Left renal pelvis (tissue), 4 donors: ENCODE measurements at regions not wholly inside any gene's neighbourhood (a gene's known extent, or its start where the extent isn't known, plus 50 kb on each side); places are given as distances from the start of the nearest gene placed in this dataset.
"Not testable (repeated sequence)": the region's sequence is repeated elsewhere in the genome, so short reads cannot be mapped to it uniquely, and the experiment has no call there.

Experiments used
- DNase-seq, 4 donors: peaks; one replicate each; pipeline ENCODE4 v3.0.0-alpha.2; 2013; ENCODE audit warnings: low read depth in 4 of 4, low spot score in 3 of 4

DNA sequence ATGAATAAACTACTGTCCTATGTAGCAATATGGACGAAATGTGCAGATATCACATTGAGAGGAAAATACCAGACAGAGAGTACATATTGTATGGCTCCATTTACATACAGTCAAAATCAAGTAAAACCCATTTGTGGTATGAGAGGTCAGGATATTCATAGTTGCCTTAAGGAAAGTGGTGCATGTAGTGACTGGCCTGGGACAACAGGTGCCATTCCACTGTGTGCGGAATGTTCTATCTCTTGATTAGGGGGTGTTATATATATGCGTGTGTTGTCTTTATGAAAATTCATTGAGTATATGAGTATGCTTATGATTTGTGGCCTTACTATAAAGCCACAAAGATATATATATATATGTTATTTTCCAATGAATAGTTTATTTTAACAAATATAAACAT is 964.0 kb downstream of the SORCS3 start:
- no peak for DNase-seq

GRCh38 chr10:105598207-105598606 is 957.1 kb downstream of the SORCS3 start:
- DNase-seq, result no peak

- DNase-seq, result no peak
Measured at GRCh38 chr10:105597312-105597711, 956.2 kb downstream of the SORCS3 start.

DNA sequence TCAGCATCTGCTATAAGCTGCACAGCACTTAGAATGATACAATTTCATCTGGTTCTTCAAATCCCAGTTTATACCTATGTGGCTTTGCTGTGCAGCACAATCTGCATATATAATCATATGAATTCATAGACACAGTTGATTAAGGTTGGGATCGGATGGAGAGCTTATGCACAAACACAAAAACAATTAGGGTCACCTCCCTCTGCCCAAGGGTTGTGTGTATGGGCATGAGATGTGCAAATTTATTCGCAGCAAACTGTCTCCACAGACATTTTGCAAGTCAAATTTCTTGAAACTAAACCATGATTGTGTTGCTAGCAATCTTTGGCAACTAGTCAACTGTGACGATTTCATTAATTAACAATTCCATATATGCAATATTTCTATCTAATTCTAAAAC is 955.7 kb downstream of the SORCS3 start:
- no peak for DNase-seq

DNA sequence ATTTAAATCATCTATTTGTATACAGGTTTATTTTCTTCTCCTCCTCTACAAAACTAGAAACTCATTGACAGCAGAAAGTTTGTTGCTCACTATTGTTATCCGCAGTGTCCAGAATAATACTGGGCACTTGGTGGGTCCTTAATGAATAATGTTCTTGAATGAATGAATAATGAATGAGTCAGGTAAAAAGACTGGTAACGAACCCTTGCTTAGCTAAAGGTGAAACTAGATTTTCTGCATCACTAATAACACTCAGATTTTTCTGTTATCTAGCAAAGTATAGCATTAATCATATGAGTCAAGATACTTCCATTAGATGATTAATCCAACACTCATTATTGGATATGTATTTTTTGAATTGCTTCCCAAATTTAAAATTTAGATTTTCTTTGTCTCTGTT is 953.2 kb downstream of the SORCS3 start:
- no peak for DNase-seq

DNA sequence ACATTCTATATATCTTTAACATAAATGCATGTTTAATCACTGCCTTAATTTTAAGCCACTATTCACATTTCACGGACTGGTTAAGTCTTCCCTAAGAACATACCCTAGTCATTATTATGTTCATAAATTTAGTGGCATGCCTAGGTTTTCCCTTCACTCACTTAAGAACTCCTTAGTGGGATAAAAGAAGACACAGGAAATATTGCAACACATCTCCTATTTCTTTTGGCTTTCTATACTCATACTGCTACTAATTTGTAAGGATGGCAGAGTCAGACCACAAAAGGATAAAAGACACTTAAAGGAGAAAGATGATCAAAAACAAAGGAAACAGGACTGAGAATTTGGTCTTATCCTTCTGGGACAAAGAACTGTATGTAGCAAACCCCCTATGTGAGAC is 951.4 kb downstream of the SORCS3 start:
- DNase-seq, result no peak

- DNase-seq, result no peak
Measured at GRCh38 chr10:105586451-105587098, 945.5 kb downstream of the SORCS3 start.

DNA sequence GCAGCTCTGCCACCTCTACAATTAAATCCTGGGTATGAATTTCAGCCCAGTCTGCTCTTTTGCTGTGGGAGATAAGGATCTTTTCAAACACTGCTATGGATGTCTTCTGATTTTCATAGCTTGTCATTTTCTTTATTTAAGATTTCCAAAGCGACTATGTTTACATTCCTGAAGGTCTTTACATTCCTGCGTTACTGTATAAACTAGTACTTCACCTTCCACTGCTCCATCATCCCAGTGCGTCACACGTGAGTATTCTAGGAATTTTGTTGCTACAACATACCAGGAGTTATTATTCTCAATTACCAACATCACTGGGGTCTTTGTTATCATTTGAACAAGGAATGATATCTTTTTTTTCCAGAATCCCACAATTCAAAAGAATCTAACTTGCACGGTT is 944.7 kb downstream of the SORCS3 start:
- no peak for DNase-seq

- DNase-seq, result no peak
Measured at GRCh38 chr10:105585171-105585570, 944.1 kb downstream of the SORCS3 start.

GRCh38 chr10:105579112-105579511 is 938.0 kb downstream of the SORCS3 start:
- DNase-seq, result no peak

GRCh38 chr10:105577865-105578607 is 936.9 kb downstream of the SORCS3 start:
- DNase-seq, result no peak

DNA sequence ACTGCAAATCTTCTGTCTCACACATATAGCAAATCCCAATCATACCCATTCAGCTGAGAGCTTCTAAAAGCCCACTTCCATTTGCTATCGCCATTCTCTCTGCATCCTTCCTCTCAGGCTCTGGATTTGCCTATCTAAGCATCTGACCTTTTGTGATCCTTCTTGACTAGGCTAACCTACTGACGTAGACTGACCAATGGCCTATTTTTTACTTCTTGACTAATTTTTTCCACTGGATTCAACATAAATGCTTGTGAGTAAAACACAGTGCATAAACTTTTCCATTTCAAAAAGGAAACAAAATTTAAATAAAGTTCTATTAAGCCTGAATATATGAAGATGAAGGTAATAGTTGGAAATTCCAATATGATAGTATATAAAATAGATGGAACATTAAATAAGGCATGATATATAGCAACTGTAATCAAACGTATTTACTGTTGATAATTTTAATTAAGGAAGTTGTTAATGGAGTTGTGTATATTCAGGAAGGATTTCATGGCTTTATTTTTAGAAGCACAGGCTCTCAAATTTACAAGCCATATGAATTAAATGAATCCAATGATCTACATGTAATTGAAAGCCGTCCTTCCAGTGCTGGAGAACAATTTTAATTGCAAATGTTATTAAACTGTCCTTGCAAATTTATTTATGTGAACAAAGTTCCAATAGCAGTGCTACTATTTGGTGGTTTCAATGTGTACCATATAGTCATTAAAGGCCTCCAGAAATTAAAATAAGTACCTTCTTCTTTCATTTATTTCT is 918.4 kb downstream of the SORCS3 start:
- no peak for DNase-seq

DNA sequence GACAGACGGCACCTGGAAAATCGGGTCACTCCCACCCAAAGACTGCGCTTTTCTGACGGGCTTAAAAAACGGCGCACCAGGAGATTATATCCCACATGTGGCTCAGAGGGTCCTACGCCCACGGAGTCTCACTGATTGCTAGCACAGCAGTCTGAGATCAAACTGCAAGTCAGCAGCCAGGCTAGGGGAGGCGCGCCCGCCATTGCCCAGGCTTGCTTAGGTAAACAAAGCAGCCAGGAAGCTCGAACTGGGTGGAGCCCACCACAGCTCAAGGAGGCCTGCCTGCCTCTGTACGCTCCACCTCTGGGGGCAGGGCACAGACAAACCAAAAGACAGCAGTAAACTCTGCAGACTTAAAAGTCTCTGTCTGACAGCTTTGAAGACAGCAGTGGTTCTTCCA is 909.4 kb downstream of the SORCS3 start:
- DNase-seq, result not testable (repeated sequence)

DNA sequence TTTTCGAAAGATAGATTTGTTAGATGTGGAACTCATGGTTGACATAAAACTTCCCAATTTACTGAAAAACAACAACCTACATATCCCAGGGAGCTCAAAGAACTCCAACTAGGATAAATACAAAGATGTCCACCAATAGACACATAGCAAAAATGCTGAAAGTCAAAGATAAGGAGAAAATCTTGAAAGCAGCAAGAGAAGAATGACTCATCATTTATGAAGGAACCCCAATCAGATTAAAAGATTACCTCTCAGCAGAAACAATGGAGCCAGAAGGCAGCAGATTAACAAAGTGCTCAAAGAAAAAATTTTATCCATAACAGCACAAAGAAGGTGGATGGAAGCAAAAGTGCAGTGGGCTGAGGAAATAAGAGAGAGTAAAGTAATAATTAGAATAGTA is 908.6 kb downstream of the SORCS3 start:
- DNase-seq, result no peak

DNA sequence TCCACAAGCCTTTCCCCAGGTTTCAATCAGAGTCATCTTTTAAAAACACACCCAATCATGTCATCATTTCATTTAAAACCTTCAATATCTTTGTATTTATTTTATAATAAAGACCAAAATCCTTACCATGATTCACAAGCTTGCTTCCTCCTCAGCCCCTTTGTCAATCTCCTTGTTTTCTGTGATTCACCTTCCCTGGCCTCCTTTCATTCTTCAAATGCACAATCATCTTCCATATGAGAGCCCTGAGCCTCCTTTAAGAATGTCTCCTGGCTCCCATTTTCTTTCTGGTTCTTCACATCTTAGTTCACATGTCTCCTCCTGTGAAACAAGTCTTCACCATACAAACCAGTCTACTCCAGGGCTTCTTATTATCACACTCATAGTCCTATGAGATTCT is 904.0 kb downstream of the SORCS3 start:
- DNase-seq, result no peak

DNA sequence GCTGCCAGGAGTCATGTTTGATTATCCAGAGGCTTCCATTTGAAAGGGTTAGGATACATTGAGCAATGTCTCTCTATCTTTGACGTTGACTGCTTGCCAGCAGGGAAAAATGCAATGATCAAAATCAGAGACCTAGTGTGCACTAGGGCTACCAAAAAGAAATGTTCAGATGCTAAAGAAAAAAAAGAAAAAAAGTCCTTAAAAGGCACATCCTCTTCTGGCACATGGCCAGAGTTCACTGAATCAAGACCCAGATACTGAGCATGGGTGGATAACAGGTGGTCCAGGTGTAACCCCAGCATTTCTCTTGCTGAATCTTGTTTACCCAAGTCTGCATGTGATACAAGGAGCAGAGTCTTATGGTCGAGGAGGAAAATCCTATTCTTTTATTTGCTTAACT is 899.3 kb downstream of the SORCS3 start:
- no peak for DNase-seq

- DNase-seq, result no peak
Measured at GRCh38 chr10:105538874-105539273, 897.8 kb downstream of the SORCS3 start.

GRCh38 chr10:105535478-105535877 is 894.4 kb downstream of the SORCS3 start:
- DNase-seq, result no peak

DNA sequence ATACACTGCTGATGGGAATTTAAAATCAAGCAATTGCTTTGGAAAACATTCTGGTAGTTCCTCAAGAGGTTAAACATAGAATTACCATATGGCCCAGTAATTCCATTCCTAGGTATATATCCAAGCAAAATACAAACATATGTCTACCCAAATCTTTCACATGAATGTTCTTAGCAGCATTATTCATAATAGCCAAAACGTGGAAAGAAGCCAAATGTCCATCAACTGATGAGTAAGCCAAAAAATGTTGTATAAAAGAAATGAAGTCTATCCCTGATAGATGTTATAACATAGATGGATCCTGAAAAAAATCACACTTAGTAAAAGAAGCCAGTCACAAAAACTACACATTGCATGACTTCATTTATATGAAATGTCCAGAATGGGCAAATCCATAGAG is 893.0 kb downstream of the SORCS3 start:
- no peak for DNase-seq

GRCh38 chr10:105516511-105516910 is 875.4 kb downstream of the SORCS3 start:
- DNase-seq, result no peak

DNA sequence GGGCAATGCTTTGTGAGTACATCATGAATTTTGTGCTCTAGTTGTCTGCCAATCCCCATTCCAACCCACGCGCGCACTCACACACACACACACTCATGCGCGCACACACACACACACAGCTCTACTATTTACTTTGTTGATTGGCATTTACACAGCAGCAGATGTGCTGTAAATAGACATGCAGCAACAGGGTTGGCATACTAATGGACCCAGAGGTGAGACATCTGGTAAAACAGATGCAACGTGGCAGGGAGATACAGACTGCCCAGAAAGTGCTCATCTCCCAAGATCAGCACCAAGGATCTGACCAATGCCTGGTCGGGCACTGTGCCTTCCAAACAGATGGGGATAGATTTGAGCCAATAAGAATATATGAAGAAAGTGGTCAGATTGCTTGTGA is 873.0 kb downstream of the SORCS3 start:
- no peak for DNase-seq

DNA sequence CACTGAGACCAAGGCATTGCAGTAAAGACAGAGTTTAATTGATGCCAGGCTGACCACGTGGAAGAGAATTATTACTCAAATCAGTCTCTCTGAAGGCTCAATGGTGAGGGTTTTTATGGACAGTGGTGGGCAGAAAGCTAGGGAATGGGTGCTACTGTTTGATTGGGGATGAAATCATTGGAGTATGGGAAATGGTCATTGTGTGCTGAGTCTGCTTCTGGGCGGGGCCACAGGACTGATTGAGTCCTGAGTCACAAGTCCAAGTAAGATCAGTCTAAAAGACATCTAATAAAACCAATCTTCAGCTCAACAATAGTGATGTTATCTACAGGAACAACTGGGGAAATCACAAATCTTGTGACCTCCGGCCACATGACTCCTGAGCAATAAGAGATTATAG is 868.4 kb downstream of the SORCS3 start:
- no peak for DNase-seq
